Superior temporal gyrus (tissue), 1 donor: ENCODE measurements at regions not wholly inside any gene's neighbourhood (a gene's known extent, or its start where the extent isn't known, plus 50 kb on each side); places are given as distances from the start of the nearest gene placed in this dataset.
"Not testable (repeated sequence)": the region's sequence is repeated elsewhere in the genome, so short reads cannot be mapped to it uniquely, and the experiment has no call there.

ENCODE experiments used
- DNase-seq: peaks from one replicate; pipeline ENCODE4 v3.0.0-alpha.2; 2016; ENCODE audit errors: extremely low spot score

- no peak for DNase-seq
Measured at GRCh38 chr2:64251497-64252250, 107.5 kb upstream of the PELI1 start.

- not testable (repeated sequence) for DNase-seq
Measured at GRCh38 chr2:64252251-64252978, 108.2 kb upstream of the PELI1 start.

- DNase-seq = not testable (repeated sequence)
Measured at GRCh38 chr2:64253421-64253820, 109.2 kb upstream of the PELI1 start.

GRCh38 chr2:64258566-64258965, 114.3 kb upstream of the PELI1 start:
- no peak for DNase-seq

- no peak for DNase-seq
Measured at GRCh38 chr2:64259312-64259711, 115.1 kb upstream of the PELI1 start.

GRCh38 chr2:64260093-64260803, 116.0 kb upstream of the PELI1 start:
- no peak for DNase-seq

GRCh38 chr2:64260817-64261216, 116.6 kb upstream of the PELI1 start:
- no peak for DNase-seq

- no peak for DNase-seq
Measured at GRCh38 chr2:64262071-64262470, 117.9 kb upstream of the PELI1 start.

GRCh38 chr2:64262816-64263215, 118.6 kb upstream of the PELI1 start:
- DNase-seq = no peak

GRCh38 chr2:64263315-64263714, 119.1 kb upstream of the PELI1 start:
- no peak for DNase-seq

GRCh38 chr2:64267699-64268098, 123.5 kb upstream of the PELI1 start:
- DNase-seq = no peak

GRCh38 chr2:64268330-64269048, 124.3 kb upstream of the PELI1 start:
- DNase-seq = no peak

- DNase-seq = peak; percentile 62
Measured at GRCh38 chr2:64273524-64274398, 129.5 kb upstream of the PELI1 start.

GRCh38 chr2:64274399-64275173, 130.4 kb upstream of the PELI1 start:
- DNase-seq = no peak

GRCh38 chr2:64275174-64275466, 130.9 kb upstream of the PELI1 start:
- no peak for DNase-seq

- no peak for DNase-seq
Measured at GRCh38 chr2:64276417-64277095, 132.3 kb upstream of the PELI1 start.

- DNase-seq = peak; percentile 58
Measured at GRCh38 chr2:64277101-64277849, 133.1 kb upstream of the PELI1 start.

GRCh38 chr2:64280812-64281211, 136.6 kb upstream of the PELI1 start:
- not testable (repeated sequence) for DNase-seq

GRCh38 chr2:64283006-64283570, 138.9 kb upstream of the PELI1 start:
- DNase-seq = no peak
